ENCODE measurements at regions not wholly inside any gene's neighbourhood (a gene's known extent, or its start where the extent isn't known, plus 50 kb on each side); places are given as distances from the start of the nearest gene placed in this dataset.

- TF ChIP-seq CTCF (IDR thresholded peaks at IDR 0.05; ENCODE audit: borderline replicate concordance, extremely low read depth, low read length, poor library complexity, severe bottlenecking) (no peak), EZH2 (IDR thresholded peaks at IDR 0.05; ENCODE audit: borderline replicate concordance, low read depth, low read length, severe bottlenecking) (no peak)
These were observed 106.2 kb upstream of the BRINP3 start for GRCh38 chr1:190583862-190584261.
